Liver (tissue), 3 donors: ENCODE measurements at regions not wholly inside any gene's neighbourhood (a gene's known extent, or its start where the extent isn't known, plus 50 kb on each side); places are given as distances from the start of the nearest gene placed in this dataset.

Experiments used
- EGR1 ChIP-seq, 2 donors: IDR thresholded peaks; 2 replicates each; pipeline ENCODE4 v1.6.1; 2016 to 2018; ENCODE audit warnings: antibody characterized with exemption in 2 of 2, low read depth in 2 of 2
- FOXA1 ChIP-seq: IDR thresholded peaks from 2 replicates; pipeline ENCODE4 v1.6.1; 2016; ENCODE audit warnings: antibody characterized with exemption
- FOXA2 ChIP-seq: IDR thresholded peaks from 2 replicates; pipeline ENCODE4 v1.6.1; 2016; ENCODE audit warnings: antibody characterized with exemption
- RXRA ChIP-seq, 2 donors: IDR thresholded peaks; 2 replicates each; pipeline ENCODE4 v1.6.1; 2017 to 2018; ENCODE audit warnings: antibody characterized with exemption in 2 of 2, mild to moderate bottlenecking in 1 of 2
- SP1 ChIP-seq: IDR thresholded peaks from 2 replicates; pipeline ENCODE4 v1.6.1; 2018; ENCODE audit warnings: antibody characterized with exemption, mild to moderate bottlenecking
- TF ChIP-seq, protein P1 (sequence below): fragments of 150-350 bp; IDR thresholded peaks from 2 replicates; pipeline ENCODE4 v1.5.1; 2017; ENCODE audit warnings: improper control_type of control experiment, low read depth, low read length; ENCODE audit not compliant: missing input control
- TF ChIP-seq, protein P2 (sequence below): IDR thresholded peaks from 2 replicates; pipeline ENCODE4 v1.6.1; 2016; ENCODE audit warnings: antibody characterized with exemption, mild to moderate bottlenecking
- donor health status: healthy.
- donor health status: healthy.

DNA sequence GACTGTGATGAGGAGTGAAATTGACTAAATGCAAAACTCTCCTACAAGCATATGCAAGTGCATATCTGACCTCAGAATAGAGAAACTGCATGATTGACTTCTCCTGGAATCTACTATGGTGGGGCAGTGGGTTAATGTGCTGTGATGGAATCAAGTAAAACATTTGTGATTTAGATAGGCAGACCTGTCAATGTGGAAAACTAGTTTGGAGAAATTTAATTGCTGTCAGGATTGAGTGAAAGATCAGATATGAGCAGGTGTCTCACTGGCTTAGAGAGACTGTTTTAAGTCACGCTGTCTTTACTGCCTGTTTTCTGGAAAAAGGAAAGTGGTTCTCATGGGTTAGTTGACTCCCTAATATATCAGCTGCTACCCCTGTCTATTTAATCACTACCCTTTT is 881.0 kb upstream of the CNTNAP5 start:
- TF ChIP-seq, protein P1, sequence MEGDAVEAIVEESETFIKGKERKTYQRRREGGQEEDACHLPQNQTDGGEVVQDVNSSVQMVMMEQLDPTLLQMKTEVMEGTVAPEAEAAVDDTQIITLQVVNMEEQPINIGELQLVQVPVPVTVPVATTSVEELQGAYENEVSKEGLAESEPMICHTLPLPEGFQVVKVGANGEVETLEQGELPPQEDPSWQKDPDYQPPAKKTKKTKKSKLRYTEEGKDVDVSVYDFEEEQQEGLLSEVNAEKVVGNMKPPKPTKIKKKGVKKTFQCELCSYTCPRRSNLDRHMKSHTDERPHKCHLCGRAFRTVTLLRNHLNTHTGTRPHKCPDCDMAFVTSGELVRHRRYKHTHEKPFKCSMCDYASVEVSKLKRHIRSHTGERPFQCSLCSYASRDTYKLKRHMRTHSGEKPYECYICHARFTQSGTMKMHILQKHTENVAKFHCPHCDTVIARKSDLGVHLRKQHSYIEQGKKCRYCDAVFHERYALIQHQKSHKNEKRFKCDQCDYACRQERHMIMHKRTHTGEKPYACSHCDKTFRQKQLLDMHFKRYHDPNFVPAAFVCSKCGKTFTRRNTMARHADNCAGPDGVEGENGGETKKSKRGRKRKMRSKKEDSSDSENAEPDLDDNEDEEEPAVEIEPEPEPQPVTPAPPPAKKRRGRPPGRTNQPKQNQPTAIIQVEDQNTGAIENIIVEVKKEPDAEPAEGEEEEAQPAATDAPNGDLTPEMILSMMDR: no peak
- TF ChIP-seq FOXA1 (no peak), RXRA (IDR thresholded peaks at IDR 0.05) (no peak), SP1 (no peak), FOXA2 (no peak), EGR1 (IDR thresholded peaks at IDR 0.05; ENCODE audit: low read depth in 2 of 2) (no peak)
- TF ChIP-seq, protein P2, sequence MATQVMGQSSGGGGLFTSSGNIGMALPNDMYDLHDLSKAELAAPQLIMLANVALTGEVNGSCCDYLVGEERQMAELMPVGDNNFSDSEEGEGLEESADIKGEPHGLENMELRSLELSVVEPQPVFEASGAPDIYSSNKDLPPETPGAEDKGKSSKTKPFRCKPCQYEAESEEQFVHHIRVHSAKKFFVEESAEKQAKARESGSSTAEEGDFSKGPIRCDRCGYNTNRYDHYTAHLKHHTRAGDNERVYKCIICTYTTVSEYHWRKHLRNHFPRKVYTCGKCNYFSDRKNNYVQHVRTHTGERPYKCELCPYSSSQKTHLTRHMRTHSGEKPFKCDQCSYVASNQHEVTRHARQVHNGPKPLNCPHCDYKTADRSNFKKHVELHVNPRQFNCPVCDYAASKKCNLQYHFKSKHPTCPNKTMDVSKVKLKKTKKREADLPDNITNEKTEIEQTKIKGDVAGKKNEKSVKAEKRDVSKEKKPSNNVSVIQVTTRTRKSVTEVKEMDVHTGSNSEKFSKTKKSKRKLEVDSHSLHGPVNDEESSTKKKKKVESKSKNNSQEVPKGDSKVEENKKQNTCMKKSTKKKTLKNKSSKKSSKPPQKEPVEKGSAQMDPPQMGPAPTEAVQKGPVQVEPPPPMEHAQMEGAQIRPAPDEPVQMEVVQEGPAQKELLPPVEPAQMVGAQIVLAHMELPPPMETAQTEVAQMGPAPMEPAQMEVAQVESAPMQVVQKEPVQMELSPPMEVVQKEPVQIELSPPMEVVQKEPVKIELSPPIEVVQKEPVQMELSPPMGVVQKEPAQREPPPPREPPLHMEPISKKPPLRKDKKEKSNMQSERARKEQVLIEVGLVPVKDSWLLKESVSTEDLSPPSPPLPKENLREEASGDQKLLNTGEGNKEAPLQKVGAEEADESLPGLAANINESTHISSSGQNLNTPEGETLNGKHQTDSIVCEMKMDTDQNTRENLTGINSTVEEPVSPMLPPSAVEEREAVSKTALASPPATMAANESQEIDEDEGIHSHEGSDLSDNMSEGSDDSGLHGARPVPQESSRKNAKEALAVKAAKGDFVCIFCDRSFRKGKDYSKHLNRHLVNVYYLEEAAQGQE: no peak
